VCaP (cell line): ENCODE measurements at regions not wholly inside any gene's neighbourhood (a gene's known extent, or its start where the extent isn't known, plus 50 kb on each side); places are given as distances from the start of the nearest gene placed in this dataset.

Source experiments
- H3K27ac ChIP-seq: fragments of 450-650 bp; 2 replicates; pipeline ENCODE4 v1.5.1; 2017
- CTCF ChIP-seq: fragments of 450-650 bp; conservative IDR thresholded peaks from 2 replicates; pipeline ENCODE4 v1.5.1; 2017; ENCODE audit warnings: mild to moderate bottlenecking, moderate library complexity

- H3K27ac ChIP-seq, result no peak overlapping the region
- no peak for TF ChIP-seq CTCF
These were observed 53.7 kb upstream of the TRAK1 start for GRCh38 chr3:42037318-42037945.

DNA sequence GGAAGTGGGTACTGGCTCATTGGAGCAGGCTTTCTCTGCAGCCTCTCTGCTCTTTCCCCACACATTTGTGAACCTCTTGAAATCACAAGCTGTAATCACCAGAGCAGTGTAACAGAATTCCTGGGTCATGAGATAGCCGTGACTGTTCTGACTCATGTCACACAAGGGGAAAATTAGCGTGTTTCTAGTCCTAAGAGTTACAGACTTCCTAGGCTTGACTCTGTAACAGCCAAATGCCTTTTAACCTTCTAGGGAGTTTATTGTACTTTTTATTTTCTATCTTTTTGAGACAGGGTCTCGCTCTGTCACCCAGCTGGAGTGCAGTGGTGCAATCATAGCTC is 54.7 kb upstream of the TRAK1 start:
- no peak for TF ChIP-seq CTCF

GRCh38 chr3:42035816-42036482 is 55.2 kb upstream of the TRAK1 start:
- no peak for TF ChIP-seq CTCF
- H3K27ac ChIP-seq, result no peak overlapping the region

More for the DNA sequence above, 54.7 kb upstream of the TRAK1 start:
- no peak overlapping the region for H3K27ac ChIP-seq

DNA sequence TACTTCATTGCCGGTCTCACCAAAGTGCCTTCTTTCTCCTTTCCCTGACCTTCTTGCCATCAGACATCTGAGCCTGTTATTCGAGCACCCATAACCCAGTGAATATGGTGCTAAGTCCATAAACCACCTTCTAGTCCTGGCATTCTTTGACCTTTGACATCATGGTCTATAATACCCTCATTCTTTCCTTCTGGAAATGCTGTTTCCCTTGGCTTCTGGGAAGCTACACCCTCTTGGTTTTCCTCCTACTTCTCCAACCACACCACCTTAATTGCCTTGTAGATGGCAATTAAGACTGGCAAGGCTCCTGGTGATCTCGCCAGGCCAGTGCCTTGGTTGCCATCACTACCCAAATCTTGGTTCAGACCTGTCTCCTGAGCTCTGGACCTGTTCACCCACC is 56.1 kb upstream of the TRAK1 start:
- no peak overlapping the region for H3K27ac ChIP-seq
- TF ChIP-seq CTCF, result no peak

DNA sequence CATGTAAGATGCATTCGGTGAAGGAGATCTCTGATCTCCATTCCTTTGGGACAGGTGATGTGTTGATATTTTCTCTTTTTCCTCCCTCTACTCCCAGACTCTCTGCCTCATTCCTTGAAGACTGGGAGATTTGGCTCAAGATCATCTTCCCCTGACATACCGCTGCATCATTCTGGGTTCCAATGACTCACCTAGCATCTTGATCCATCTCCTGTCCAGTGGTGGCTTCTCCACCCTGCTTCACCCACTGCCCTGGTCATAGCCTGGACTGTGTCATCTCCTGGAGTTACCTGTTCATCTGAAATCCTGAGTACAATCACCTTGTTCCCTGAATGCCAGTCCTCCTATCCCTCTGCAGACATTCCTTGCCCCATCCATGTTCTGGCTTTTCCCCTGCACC is 57.4 kb upstream of the TRAK1 start:
- TF ChIP-seq CTCF, result no peak
- H3K27ac ChIP-seq, result no peak overlapping the region

- no peak for TF ChIP-seq CTCF
- no peak overlapping the region for H3K27ac ChIP-seq
These were observed 58.3 kb upstream of the TRAK1 start for GRCh38 chr3:42032693-42033349.

GRCh38 chr3:42031808-42032480 is 59.2 kb upstream of the TRAK1 start:
- no peak overlapping the region for H3K27ac ChIP-seq
- TF ChIP-seq CTCF, result no peak
